IMR-90 (cell line): ENCODE measurements at regions not wholly inside any gene's neighbourhood (a gene's known extent, or its start where the extent isn't known, plus 50 kb on each side); places are given as distances from the start of the nearest gene placed in this dataset.
A peak's percentile ranks its signal among the peaks of the same experiment; 100 is the strongest.

Experiments used
- ATAC-seq: fragments of 200-7000 bp; cut with Tn5 transposase; 2 replicates; pipeline ENCODE4 v1.9.1; 2020; ENCODE audit warnings: low read depth, mild to moderate bottlenecking, moderate library complexity
- BruUV-seq: library from RNA; stranded (reverse); fragments of 400-500 nt; replicated peaks from 2 replicates; lab custom pipeline; 2021; lab: Mats Ljungman, UMichigan
- CTCF ChIA-PET: fragments of 300-600 bp; formaldehyde crosslinking; extraction: SDS; loops from one replicate; lab custom pipeline; 2021; ENCODE audit warnings: antibody characterized with exemption; lab: Yijun Ruan, JAX
- POLR2A ChIA-PET: fragments of 300-600 bp; sonication (Branson Sonifier 250); formaldehyde crosslinking; loops from one replicate; lab custom pipeline; 2022; ENCODE audit warnings: antibody characterized with exemption; ENCODE audit not compliant: unreplicated experiment; lab: Charles Lee
- DNase-seq: peaks from one replicate; pipeline ENCODE4 v3.0.0; 2013
- H2AFZ ChIP-seq: replicated peaks from 2 replicates; pipeline ENCODE3; 2013; ENCODE audit warnings: low read length, mild to moderate bottlenecking; ENCODE audit not compliant: poor library complexity
- H2AK5ac ChIP-seq: 2 replicates; pipeline ENCODE4 v1.6.1; 2013; ENCODE audit warnings: low read depth, low read length, inconsistent platforms
- H2AK9ac ChIP-seq: replicated peaks from 2 replicates; pipeline ENCODE3; 2013; ENCODE audit warnings: mild to moderate bottlenecking, low read depth, low read length, moderate library complexity; ENCODE audit not compliant: poor library complexity
- H2BK120ac ChIP-seq: 2 replicates; pipeline ENCODE4 v1.6.1; 2013; ENCODE audit warnings: low read depth, low read length, inconsistent platforms
- H2BK15ac ChIP-seq: 3 replicates; pipeline ENCODE4 v1.6.1; 2013; ENCODE audit warnings: low read depth, low read length, inconsistent platforms
- H2BK20ac ChIP-seq: 2 replicates; pipeline ENCODE4 v1.6.1; 2013; ENCODE audit warnings: low read depth, mild to moderate bottlenecking, inconsistent platforms, low read length, moderate library complexity
- H2BK5ac ChIP-seq: 2 replicates; pipeline ENCODE4 v1.6.1; 2013; ENCODE audit warnings: mild to moderate bottlenecking, low read depth, low read length, inconsistent platforms; ENCODE audit not compliant: poor library complexity, severe bottlenecking
- H3K14ac ChIP-seq: replicated peaks from 2 replicates; pipeline ENCODE4 v1.6.1; 2013; ENCODE audit warnings: low read depth, low read length, inconsistent platforms
- H3K18ac ChIP-seq: 2 replicates; pipeline ENCODE4 v1.6.1; 2013; ENCODE audit warnings: low read depth, low read length, control low read depth
- H3K23ac ChIP-seq: 2 replicates; pipeline ENCODE4 v1.6.1; 2013; ENCODE audit warnings: low read depth, low read length, inconsistent platforms
- H3K27ac ChIP-seq: 2 replicates; pipeline ENCODE4 v1.5.1; 2013; ENCODE audit warnings: mild to moderate bottlenecking, control low read depth, low read length; ENCODE audit not compliant: insufficient read depth
- H3K27me3 ChIP-seq: 2 replicates; pipeline ENCODE4 v1.6.1; 2013; ENCODE audit warnings: low read length; ENCODE audit not compliant: control insufficient read depth, insufficient read depth
- H3K36me3 ChIP-seq: 2 replicates; pipeline ENCODE4 v1.6.1; 2013; ENCODE audit warnings: low read length, mixed read lengths; ENCODE audit not compliant: control insufficient read depth, insufficient read depth
- H3K4ac ChIP-seq: 2 replicates; pipeline ENCODE4 v1.6.1; 2013; ENCODE audit warnings: low read depth, low read length, inconsistent platforms
- H3K4me1 ChIP-seq: 2 replicates; pipeline ENCODE4 v1.6.1; 2013; ENCODE audit warnings: low read length, mixed read lengths; ENCODE audit not compliant: control insufficient read depth, insufficient read depth
- H3K4me2 ChIP-seq: 2 replicates; pipeline ENCODE4 v1.6.1; 2013; ENCODE audit warnings: low read depth, mild to moderate bottlenecking, control low read depth, low read length, moderate library complexity
- H3K4me3 ChIP-seq: 2 replicates; pipeline ENCODE4 v1.5.1; 2013; ENCODE audit warnings: low read depth, mild to moderate bottlenecking, control low read depth, low read length, moderate library complexity; ENCODE audit not compliant: insufficient read depth
- H3K56ac ChIP-seq: 2 replicates; pipeline ENCODE4 v1.6.1; 2013; ENCODE audit warnings: low read length, inconsistent platforms; ENCODE audit not compliant: insufficient read depth; ENCODE audit errors: extremely low read depth
- H3K79me1 ChIP-seq, 2 experiments: 2 replicates each; pipeline ENCODE4 v1.6.1; 2013; ENCODE audit warnings: low read length in 2 of 2, inconsistent platforms in 1 of 2, low read depth in 1 of 2
- H3K9ac ChIP-seq: 2 replicates; pipeline ENCODE4 v1.6.1; 2013; ENCODE audit warnings: low read depth, low read length, control low read depth
- H3K9me1 ChIP-seq: 2 replicates; pipeline ENCODE4 v1.6.1; 2013; ENCODE audit warnings: low read length, inconsistent platforms; ENCODE audit not compliant: insufficient read depth
- H3K9me3 ChIP-seq: 2 replicates; pipeline ENCODE4 v1.6.1; 2013; ENCODE audit warnings: low read length; ENCODE audit not compliant: control insufficient read depth, insufficient read depth
- H4K20me1 ChIP-seq: 2 replicates; pipeline ENCODE4 v1.6.1; 2013; ENCODE audit warnings: low read length, inconsistent platforms; ENCODE audit not compliant: insufficient read depth
- H4K5ac ChIP-seq: 2 replicates; pipeline ENCODE4 v1.6.1; 2013; ENCODE audit warnings: mild to moderate bottlenecking, low read depth, low read length, control low read depth
- H4K8ac ChIP-seq, 2 experiments: 2 replicates each; pipeline ENCODE4 v1.6.1; 2013; ENCODE audit warnings: low read depth in 2 of 2, low read length in 2 of 2, control low read depth in 1 of 2, inconsistent platforms in 1 of 2
- H4K91ac ChIP-seq: 2 replicates; pipeline ENCODE4 v1.6.1; 2013; ENCODE audit warnings: low read depth, low read length, inconsistent platforms; ENCODE audit not compliant: insufficient read depth
- BHLHE40 ChIP-seq: fragments of 150-350 bp; IDR thresholded peaks from 2 replicates; pipeline ENCODE4 v1.6.1; 2016; ENCODE audit warnings: mild to moderate bottlenecking, low read depth, low read length
- CEBPB ChIP-seq: IDR thresholded peaks from 2 replicates; pipeline ENCODE4 v1.6.1; 2012; ENCODE audit warnings: low read depth, low read length, improper control_type of control experiment
- CTCF ChIP-seq: conservative IDR thresholded peaks from 2 replicates; pipeline ENCODE4 v1.5.1; 2012; ENCODE audit warnings: mild to moderate bottlenecking, low read depth, low read length, improper control_type of control experiment
- ELK1 ChIP-seq: fragments of 150-350 bp; IDR thresholded peaks from 2 replicates; pipeline ENCODE4 v1.6.1; 2016; ENCODE audit warnings: low read depth, mild to moderate bottlenecking, low read length, moderate library complexity, borderline replicate concordance
- FOS ChIP-seq: fragments of 150-350 bp; IDR thresholded peaks from 2 replicates; pipeline ENCODE4 v1.6.1; 2016; ENCODE audit warnings: low read depth, low read length
- MAFK ChIP-seq: IDR thresholded peaks from 2 replicates; pipeline ENCODE4 v1.6.1; 2012; ENCODE audit warnings: low read depth, low read length, improper control_type of control experiment
- MXI1 ChIP-seq: IDR thresholded peaks from 2 replicates; pipeline ENCODE4 v1.6.1; 2012; ENCODE audit warnings: low read depth, mild to moderate bottlenecking, low read length, moderate library complexity, borderline replicate concordance
- NFE2L2 ChIP-seq: fragments of 150-350 bp; IDR thresholded peaks from 2 replicates; pipeline ENCODE4 v1.6.1; 2016; ENCODE audit warnings: low read depth, mild to moderate bottlenecking, low read length
- POLR2A ChIP-seq: IDR thresholded peaks from 2 replicates; pipeline ENCODE4 v1.6.1; 2012; ENCODE audit warnings: mild to moderate bottlenecking, low read depth, low read length
- RAD21 ChIP-seq: IDR thresholded peaks from 2 replicates; pipeline ENCODE4 v1.6.1; 2012; ENCODE audit warnings: low read length, improper control_type of control experiment
- RFX5 ChIP-seq: IDR thresholded peaks from 2 replicates; pipeline ENCODE4 v1.8.0; 2012; ENCODE audit warnings: low read depth, mild to moderate bottlenecking, low read length, moderate library complexity
- SMC3 ChIP-seq: fragments of 150-350 bp; IDR thresholded peaks from 2 replicates; pipeline ENCODE4 v1.6.1; 2016; ENCODE audit warnings: low read depth, mild to moderate bottlenecking, antibody characterized with exemption, low read length, moderate library complexity
- WGBS, 2 experiments: methylation state at CpG; one replicate each; pipeline versions ENCODE4 v1.1.5 to v1.1.7; 2013; ENCODE audit warnings: missing lambda C conversion rate in 2 of 2; ENCODE audit not compliant: insufficient read length in 1 of 2; ENCODE audit errors: extremely low coverage in 2 of 2; 5-methylcytosine and 5-hydroxymethylcytosine counted together
- dilution Hi-C: fragments of 300-500 bp; cut with HindIII; formaldehyde crosslinking; loops from one replicate; pipeline ENCODE4 v1.14.3; 2018; ENCODE audit warnings: low sequenced_read_pairs; ENCODE audit not compliant: unreplicated experiment
- in situ Hi-C: fragments of 300-500 bp; cut with MboI; formaldehyde crosslinking; loops from 3 replicates; pipeline ENCODE4 v1.14.3; 2019; ENCODE audit warnings: low sequenced_read_pairs, inconsistent platforms, mixed read lengths
- intact Hi-C: fragments of 100-400 bp; cut with micrococcal nuclease; formaldehyde crosslinking; loops from 2 replicates; pipeline ENCODE4 v1.10.0; 2022
- TF ChIP-seq, protein P1 (sequence below): fragments of 150-350 bp; IDR thresholded peaks from 2 replicates; pipeline ENCODE4 v1.6.1; 2017; ENCODE audit warnings: mild to moderate bottlenecking, antibody characterized with exemption, low read length, low read depth

DNA sequence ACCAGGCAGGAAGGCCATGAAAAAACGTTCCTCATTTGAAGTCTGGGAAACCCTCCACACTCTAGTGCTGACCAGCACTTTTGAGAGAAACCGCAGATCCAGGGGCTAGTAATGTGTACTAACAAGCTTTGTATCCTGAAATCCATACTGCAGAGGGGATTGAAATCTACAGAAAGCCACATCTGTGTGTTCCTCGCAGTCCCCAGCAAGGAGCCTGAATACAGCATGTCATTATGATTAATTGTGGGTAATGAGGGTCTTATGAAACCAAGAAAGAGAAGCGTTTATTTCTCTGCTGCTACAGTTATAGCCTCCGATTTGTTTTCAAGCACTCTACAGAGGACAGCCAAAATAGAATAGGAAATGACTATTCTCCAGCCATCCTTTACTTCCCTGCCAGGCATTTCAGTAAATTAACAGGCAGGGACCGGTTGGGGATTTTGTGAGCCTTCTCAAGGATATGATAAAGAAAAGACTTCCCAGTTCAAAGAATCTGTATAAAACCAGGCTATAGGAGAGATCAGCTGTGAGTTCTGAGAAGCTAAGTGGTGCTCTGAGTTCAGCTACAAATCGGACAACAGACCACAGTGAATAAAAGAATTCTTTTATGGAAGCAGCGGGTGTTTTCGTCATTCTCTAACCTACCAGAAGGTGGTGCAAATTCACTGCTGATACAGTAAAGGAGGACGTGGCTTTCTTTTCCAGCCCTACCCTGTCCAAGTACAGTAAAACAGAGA, 133.4 kb downstream of the INSIG2 start:
- no peak overlapping the region for H2AFZ ChIP-seq

More for the DNA sequence above, 133.4 kb downstream of the INSIG2 start:
- H4K20me1 ChIP-seq: no peaks in the 10 kb centered on the region
- in situ Hi-C loops (loop anchor here (5.0 kb wide), 1 partner anchor 636 kb away; no protein-coding TSS in a partner anchor), dilution Hi-C loops (no loop called here), intact Hi-C loops (loop anchor here (1.0 to 2.0 kb wide), 4 partner anchors 174 to 644 kb away; no protein-coding TSS in a partner anchor)
- H3K9me3 ChIP-seq: peaks cover 4% of the 10 kb centered on the region
- H3K27ac ChIP-seq: no peak overlapping the region
- WGBS, 2 experiments: no CpG with 5 or more reads among the region's 10 CpGs
- H3K27me3 ChIP-seq: peaks cover 41% of the 10 kb centered on the region
- H2AK9ac ChIP-seq: no peak overlapping the region
- no peak overlapping the region for H3K4me2 ChIP-seq
- no peak overlapping the region for H2BK20ac ChIP-seq
- no peak overlapping the region for H3K23ac ChIP-seq
- H3K4ac ChIP-seq: no peak overlapping the region
- DNase-seq (peak; percentile 76), ATAC-seq (peak; percentile 96)
- no peak overlapping the region for H3K4me3 ChIP-seq
- H3K79me1 ChIP-seq: no peaks in the 10 kb centered on the region
- H3K36me3 ChIP-seq: no peaks in the 10 kb centered on the region
- H3K4me1 ChIP-seq: no peaks in the 10 kb centered on the region
- BruUV-seq: no TSS peak
- no peak overlapping the region for H3K56ac ChIP-seq
- ChIA-PET POLR2A (no interaction called here), CTCF (interaction anchor here (0.6 to 1.8 kb wide), 10 partner anchors 10 to 1195 kb away, joined by 3 to 7 read pairs (median 4); no protein-coding TSS in a partner anchor)
- no peak overlapping the region for H2BK120ac ChIP-seq
- no peak overlapping the region for H2AK5ac ChIP-seq
- H4K5ac ChIP-seq: no peak overlapping the region
- H4K91ac ChIP-seq: no peak overlapping the region
- no peak overlapping the region for H2BK15ac ChIP-seq
- no peak overlapping the region for H2BK5ac ChIP-seq
- H3K9ac ChIP-seq: no peak overlapping the region
- no peaks in the 10 kb centered on the region for H3K9me1 ChIP-seq
- H3K18ac ChIP-seq: no peak overlapping the region
- TF ChIP-seq ELK1 (no peak), CTCF (peak; percentile 82), CEBPB (no peak), NFE2L2 (no peak), FOS (no peak), RAD21 (peak; percentile 77), RFX5 (no peak), BHLHE40 (no peak), MXI1 (no peak), MAFK (no peak), POLR2A (no peak), SMC3 (peak; percentile 75)
- TF ChIP-seq, protein P1, sequence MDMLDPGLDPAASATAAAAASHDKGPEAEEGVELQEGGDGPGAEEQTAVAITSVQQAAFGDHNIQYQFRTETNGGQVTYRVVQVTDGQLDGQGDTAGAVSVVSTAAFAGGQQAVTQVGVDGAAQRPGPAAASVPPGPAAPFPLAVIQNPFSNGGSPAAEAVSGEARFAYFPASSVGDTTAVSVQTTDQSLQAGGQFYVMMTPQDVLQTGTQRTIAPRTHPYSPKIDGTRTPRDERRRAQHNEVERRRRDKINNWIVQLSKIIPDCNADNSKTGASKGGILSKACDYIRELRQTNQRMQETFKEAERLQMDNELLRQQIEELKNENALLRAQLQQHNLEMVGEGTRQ: no peak
- H3K14ac ChIP-seq: no peak overlapping the region
- no peak overlapping the region for H4K8ac ChIP-seq
